PC-9 (cell line): ENCODE measurements at regions not wholly inside any gene's neighbourhood (a gene's known extent, or its start where the extent isn't known, plus 50 kb on each side); places are given as distances from the start of the nearest gene placed in this dataset.

Source experiments
- CTCF ChIP-seq: fragments of 200-600 bp; sonication (generic); conservative IDR thresholded peaks from 2 replicates; pipeline ENCODE4 v1.6.1; 2017; ENCODE audit warnings: mixed run types, antibody characterized with exemption, mild to moderate bottlenecking, moderate library complexity
- EZH2 ChIP-seq: fragments of 200-600 bp; sonication (generic); IDR thresholded peaks from 2 replicates; pipeline ENCODE4 v1.8.0; 2017; ENCODE audit warnings: antibody characterized with exemption, low read depth

GRCh38 chr7:124680304-124680703, 85.3 kb downstream of the GPR37 start:
- no peak for TF ChIP-seq CTCF
- no peak for TF ChIP-seq EZH2
